ENCODE measurements at regions not wholly inside any gene's neighbourhood (a gene's known extent, or its start where the extent isn't known, plus 50 kb on each side); places are given as distances from the start of the nearest gene placed in this dataset.

DNA sequence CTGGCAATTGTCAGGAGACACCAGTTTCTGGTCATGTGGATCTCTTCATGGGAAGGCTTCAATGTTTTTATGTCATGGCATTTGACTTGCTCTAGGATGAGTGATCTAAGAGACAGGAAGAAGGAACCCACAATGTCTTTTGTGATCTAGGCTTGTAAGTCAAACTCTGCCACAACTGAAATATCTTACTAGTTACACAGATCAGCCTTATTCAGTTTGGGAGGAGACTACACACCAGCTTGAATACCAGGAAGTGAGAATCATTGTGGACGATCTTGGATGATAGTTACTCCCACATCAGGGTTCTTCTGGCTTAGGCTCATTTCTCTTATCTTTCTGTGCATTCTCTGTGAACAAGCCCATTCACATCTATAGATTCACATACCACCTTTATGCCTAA lies 236.2 kb upstream of the FBXO33 start:
- Histone ChIP-seq H3K14ac (ENCODE audit: insufficient read depth, low read length) (no peak overlapping the region), H2AFZ (ENCODE audit: low read length) (no peak overlapping the region), H3K79me2 (ENCODE audit: insufficient read depth, low read length) (no peaks in the 10 kb centered on the region), H2AK5ac (ENCODE audit: insufficient read length, low read length) (no peak overlapping the region), H3T11ph (ENCODE audit: low read length) (no peak overlapping the region), H2BK15ac (ENCODE audit: low read depth, low read length) (no peak overlapping the region; the same call in 1 of the 2 replicates), H2BK120ac (ENCODE audit: low read depth, low read length, poor library complexity, severe bottlenecking) (no peak overlapping the region), H4K5ac (ENCODE audit: insufficient read length, low read depth, low read length) (no peak overlapping the region), H3K4me2 (ENCODE audit: insufficient read depth, insufficient read length, low read length) (no peak overlapping the region), H3K4ac (ENCODE audit: low read depth, low read length) (no peak overlapping the region), H4K91ac (ENCODE audit: insufficient read length, low read depth, low read length) (no peak overlapping the region), H2BK20ac (ENCODE audit: low read depth, low read length, poor library complexity, severe bottlenecking) (no peak overlapping the region), H4K8ac (replicated peaks; ENCODE audit: insufficient read length, low read depth, low read length) (no peak overlapping the region), H3K79me1 (ENCODE audit: insufficient read depth, low read depth, low read length, poor library complexity, severe bottlenecking) (no peaks in the 10 kb centered on the region), H3K9ac (ENCODE audit: extremely low read depth, insufficient read length, low read length) (no peak overlapping the region), H2BK5ac (ENCODE audit: insufficient read length, low read length) (no peak overlapping the region), H3K56ac (ENCODE audit: insufficient read length, low read depth, low read length) (peak overlapping the region; percentile 73), H3K27me3 (ENCODE audit: insufficient read depth, low read length) (no peaks in the 10 kb centered on the region), H4K20me1 (ENCODE audit: control insufficient read depth, insufficient read depth, insufficient read length) (no peaks in the 10 kb centered on the region), H3K23ac (ENCODE audit: insufficient read length, low read depth, low read length) (no peak overlapping the region), H3K27ac (ENCODE audit: insufficient read length, low read depth, low read length) (no peak overlapping the region), H3K4me1 (ENCODE audit: insufficient read depth, low read length) (no peaks in the 10 kb centered on the region), H3K23me2 (ENCODE audit: insufficient read length, low read depth, low read length, poor library complexity, severe bottlenecking) (no peaks in the 10 kb centered on the region), H2BK12ac (ENCODE audit: insufficient read length, low read depth, low read length) (no peak overlapping the region), H3K9me3 (ENCODE audit: control insufficient read depth, low read depth, low read length) (no peaks in the 10 kb centered on the region), H3K18ac (ENCODE audit: insufficient read length, low read depth, low read length) (no peak overlapping the region)
- Mint-ChIP-seq H3K27ac (no peak overlapping the region), H3K9me3 (no peaks in the 10 kb centered on the region), H3K4me3 (no peak overlapping the region), H3K4me1 (peaks cover 20 to 24% of the 10 kb centered on the region in 2 experiments), H3K27me3 (ENCODE audit: low read depth) (no peaks in the 10 kb centered on the region), H3K36me3 (ENCODE audit: insufficient read depth in 1 of 3, low read depth in 3 of 3) (peaks cover 0 to 2% (median 0%) of the 10 kb centered on the region in 3 experiments; a peak in 1 of 7 replicates)
- WGBS (ENCODE audit: extremely low coverage, insufficient read length, low lambda C conversion rate), result no CpG with 5 or more reads among the region's 1 CpG
- TF ChIP-seq, protein P1, sequence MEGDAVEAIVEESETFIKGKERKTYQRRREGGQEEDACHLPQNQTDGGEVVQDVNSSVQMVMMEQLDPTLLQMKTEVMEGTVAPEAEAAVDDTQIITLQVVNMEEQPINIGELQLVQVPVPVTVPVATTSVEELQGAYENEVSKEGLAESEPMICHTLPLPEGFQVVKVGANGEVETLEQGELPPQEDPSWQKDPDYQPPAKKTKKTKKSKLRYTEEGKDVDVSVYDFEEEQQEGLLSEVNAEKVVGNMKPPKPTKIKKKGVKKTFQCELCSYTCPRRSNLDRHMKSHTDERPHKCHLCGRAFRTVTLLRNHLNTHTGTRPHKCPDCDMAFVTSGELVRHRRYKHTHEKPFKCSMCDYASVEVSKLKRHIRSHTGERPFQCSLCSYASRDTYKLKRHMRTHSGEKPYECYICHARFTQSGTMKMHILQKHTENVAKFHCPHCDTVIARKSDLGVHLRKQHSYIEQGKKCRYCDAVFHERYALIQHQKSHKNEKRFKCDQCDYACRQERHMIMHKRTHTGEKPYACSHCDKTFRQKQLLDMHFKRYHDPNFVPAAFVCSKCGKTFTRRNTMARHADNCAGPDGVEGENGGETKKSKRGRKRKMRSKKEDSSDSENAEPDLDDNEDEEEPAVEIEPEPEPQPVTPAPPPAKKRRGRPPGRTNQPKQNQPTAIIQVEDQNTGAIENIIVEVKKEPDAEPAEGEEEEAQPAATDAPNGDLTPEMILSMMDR (conservative IDR thresholded peaks at IDR 0.05), result no peak
- DNase-seq, result no peak
